Esophagus squamous epithelium (tissue), 4 donors: ENCODE measurements at regions not wholly inside any gene's neighbourhood (a gene's known extent, or its start where the extent isn't known, plus 50 kb on each side); places are given as distances from the start of the nearest gene placed in this dataset.

ENCODE experiments used
- POLR2A ChIP-seq, 4 donors: fragments of 450-650 bp; IDR thresholded peaks; one replicate each; pipeline ENCODE4 v1.6.1; 2017; ENCODE audit warnings: antibody characterized with exemption in 4 of 4, mild to moderate bottlenecking in 4 of 4, moderate library complexity in 3 of 4
- TF ChIP-seq, protein P1 (sequence below), 6 experiments: fragments of 450-650 bp in 4 of 6; fragments of 200-600 bp in 2 of 6; sonication (generic) in 2 of 6; IDR thresholded peaks; one replicate each; pipeline ENCODE4 v1.5.1; 2016 to 2019; ENCODE audit warnings: antibody characterized with exemption in 6 of 6, mild to moderate bottlenecking in 4 of 6, moderate library complexity in 4 of 6

DNA sequence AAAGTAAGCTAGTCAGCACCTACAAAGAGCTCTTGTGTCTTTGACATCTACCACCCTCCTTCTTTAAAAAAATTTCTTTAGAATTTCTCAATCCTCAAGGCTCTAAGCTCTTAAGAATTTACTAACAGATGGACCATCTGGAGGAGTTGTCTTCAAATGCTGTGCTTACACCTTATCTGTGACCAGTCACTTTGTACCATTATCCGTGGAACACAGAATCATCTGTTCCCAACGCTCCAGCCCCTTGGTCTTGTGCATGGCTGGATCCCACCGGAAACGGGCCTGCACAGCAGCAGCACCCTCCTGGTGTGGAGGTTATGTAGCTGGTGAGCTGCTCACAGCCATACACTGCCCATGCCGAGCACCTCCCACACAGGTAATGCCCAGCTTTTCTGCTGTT, 89.0 kb downstream of the TBX19 start:
- TF ChIP-seq, protein P1, sequence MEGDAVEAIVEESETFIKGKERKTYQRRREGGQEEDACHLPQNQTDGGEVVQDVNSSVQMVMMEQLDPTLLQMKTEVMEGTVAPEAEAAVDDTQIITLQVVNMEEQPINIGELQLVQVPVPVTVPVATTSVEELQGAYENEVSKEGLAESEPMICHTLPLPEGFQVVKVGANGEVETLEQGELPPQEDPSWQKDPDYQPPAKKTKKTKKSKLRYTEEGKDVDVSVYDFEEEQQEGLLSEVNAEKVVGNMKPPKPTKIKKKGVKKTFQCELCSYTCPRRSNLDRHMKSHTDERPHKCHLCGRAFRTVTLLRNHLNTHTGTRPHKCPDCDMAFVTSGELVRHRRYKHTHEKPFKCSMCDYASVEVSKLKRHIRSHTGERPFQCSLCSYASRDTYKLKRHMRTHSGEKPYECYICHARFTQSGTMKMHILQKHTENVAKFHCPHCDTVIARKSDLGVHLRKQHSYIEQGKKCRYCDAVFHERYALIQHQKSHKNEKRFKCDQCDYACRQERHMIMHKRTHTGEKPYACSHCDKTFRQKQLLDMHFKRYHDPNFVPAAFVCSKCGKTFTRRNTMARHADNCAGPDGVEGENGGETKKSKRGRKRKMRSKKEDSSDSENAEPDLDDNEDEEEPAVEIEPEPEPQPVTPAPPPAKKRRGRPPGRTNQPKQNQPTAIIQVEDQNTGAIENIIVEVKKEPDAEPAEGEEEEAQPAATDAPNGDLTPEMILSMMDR (IDR thresholded peaks at IDR 0.05), result no peak
- no peak for TF ChIP-seq POLR2A (IDR thresholded peaks at IDR 0.05)
